ENCODE measurements at regions not wholly inside any gene's neighbourhood (a gene's known extent, or its start where the extent isn't known, plus 50 kb on each side); places are given as distances from the start of the nearest gene placed in this dataset.

DNA sequence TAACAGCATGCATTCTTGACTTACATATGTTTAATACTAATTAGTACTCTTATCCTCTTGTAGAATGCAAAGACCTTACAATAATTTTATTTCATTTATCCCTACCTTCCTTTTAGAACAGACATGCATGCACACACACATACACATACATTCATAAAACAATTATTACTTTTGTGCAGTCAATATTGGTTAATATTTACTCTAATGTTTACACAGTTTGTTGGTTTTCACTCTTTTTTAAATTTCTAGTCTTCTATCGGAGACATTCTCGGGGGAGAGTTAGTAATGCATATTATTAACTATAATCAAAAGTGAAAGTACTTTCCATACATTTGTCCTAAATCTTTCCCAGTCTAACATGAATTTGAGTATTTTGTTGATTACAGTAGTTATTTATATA lies 317.7 kb upstream of the DPH6 start:
- WGBS, result 94% methylated on average over 2 of the region's 2 CpGs
- H3K27ac ChIP-seq (ENCODE audit: low read depth), result no peak overlapping the region
- H3K36me3 ChIP-seq (ENCODE audit: insufficient read depth), result no peaks in the 10 kb centered on the region
- H3K4me1 ChIP-seq (ENCODE audit: insufficient read depth), result no peaks in the 10 kb centered on the region
- no peak for DNase-seq (ENCODE audit: extremely low spot score)
- no peak overlapping the region for H3K4me3 ChIP-seq (ENCODE audit: low read depth, low read length)

DNA sequence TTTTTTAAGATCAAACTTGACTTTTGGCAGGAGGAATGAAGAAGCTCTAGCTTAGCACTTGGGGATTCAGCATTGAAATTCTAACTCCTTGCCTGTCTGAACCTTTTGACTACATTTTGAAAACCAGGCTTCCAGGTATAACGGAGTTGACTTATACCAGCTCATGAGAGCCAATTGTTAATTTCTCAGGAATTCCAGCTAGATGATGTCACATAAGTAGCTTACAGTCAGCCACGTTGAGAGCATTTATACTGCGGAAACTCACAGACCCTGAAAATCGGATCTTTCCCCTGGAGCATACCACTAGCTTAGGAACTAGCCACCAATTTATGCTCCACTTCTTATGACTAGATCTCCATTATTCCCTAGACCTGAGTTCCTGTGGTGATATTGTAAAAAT lies 321.4 kb upstream of the DPH6 start:
- 87% methylated on average over 4 of the region's 4 CpGs for WGBS
- no peak overlapping the region for H3K4me3 ChIP-seq (ENCODE audit: low read depth, low read length)
- DNase-seq (ENCODE audit: extremely low spot score), result no peak

DNA sequence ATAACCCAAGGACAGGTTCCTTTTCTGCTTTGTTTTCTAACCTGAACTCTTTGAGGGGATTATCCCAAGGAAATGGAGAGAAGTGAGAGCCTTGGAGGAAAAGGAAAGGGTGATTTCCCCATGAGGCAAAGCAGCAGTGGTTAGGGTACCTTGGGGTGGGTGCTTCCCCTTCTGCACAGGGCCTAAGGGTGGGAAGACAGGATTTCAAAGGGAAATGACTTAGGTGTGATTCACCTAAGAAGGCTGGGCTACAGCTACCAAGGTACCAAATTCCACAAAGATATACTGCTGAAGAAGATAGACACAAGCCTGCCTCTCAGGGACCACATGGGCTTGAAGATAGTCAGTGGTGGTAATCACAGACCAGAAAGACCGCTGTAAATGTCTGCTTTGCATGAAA lies 325.3 kb upstream of the DPH6 start:
- no peak overlapping the region for H3K27ac ChIP-seq (ENCODE audit: low read depth)
- H3K4me3 ChIP-seq (ENCODE audit: low read depth, low read length), result no peak overlapping the region
- no peak for DNase-seq (ENCODE audit: extremely low spot score)
- H3K4me1 ChIP-seq (ENCODE audit: insufficient read depth), result no peaks in the 10 kb centered on the region
- H3K36me3 ChIP-seq (ENCODE audit: insufficient read depth), result no peaks in the 10 kb centered on the region
- WGBS, result 92% methylated on average over 1 of the region's 1 CpG

More for the DNA sequence above, 321.4 kb upstream of the DPH6 start:
- H3K4me1 ChIP-seq (ENCODE audit: insufficient read depth), result no peaks in the 10 kb centered on the region
- no peaks in the 10 kb centered on the region for H3K36me3 ChIP-seq (ENCODE audit: insufficient read depth)
- no peak overlapping the region for H3K27ac ChIP-seq (ENCODE audit: low read depth)

DNA sequence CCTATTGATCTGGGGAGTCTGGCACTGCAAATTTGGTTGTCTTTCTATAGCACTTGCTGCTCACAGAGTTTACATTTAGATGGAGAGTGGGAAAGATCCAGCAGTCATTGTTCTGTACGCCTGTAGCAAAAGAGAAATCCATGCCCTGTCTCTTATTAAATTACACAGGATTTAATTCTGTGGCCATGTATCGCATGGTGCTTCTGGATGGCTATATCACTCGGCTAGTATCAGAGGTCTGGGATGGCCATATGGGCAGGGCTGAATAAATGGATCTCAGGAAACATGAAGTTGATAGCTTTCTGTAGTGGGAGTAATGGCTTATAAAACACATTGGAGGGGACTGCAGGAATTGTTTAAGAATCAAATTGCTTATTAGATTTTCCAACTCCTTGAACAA lies 325.8 kb upstream of the DPH6 start:
- H3K4me1 ChIP-seq (ENCODE audit: insufficient read depth), result no peaks in the 10 kb centered on the region
- H3K36me3 ChIP-seq (ENCODE audit: insufficient read depth), result no peaks in the 10 kb centered on the region
- DNase-seq (ENCODE audit: extremely low spot score), result no peak
- WGBS, result 95% methylated on average over 3 of the region's 3 CpGs
- H3K27ac ChIP-seq (ENCODE audit: low read depth), result no peak overlapping the region
- no peak overlapping the region for H3K4me3 ChIP-seq (ENCODE audit: low read depth, low read length)

DNA sequence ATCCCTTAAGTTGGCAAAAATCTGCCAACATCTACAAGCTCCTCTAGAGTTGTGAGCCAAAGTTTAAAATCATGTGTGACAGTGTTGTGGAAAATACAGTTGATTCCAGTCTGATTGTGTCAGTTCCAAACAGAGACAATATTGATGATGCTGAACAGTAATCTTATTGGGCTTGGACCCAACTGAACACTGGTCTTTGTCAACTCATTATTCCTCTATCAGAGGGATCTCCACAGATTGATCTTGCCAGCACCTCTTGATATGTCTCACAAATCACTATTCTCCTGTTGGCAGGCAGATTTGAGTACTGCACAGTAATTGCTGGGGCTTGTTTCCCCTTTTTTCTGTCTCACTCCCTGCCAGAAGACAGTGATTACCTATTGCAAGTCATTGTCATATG lies 326.6 kb upstream of the DPH6 start:
- H3K4me1 ChIP-seq (ENCODE audit: insufficient read depth), result no peaks in the 10 kb centered on the region
- no peaks in the 10 kb centered on the region for H3K36me3 ChIP-seq (ENCODE audit: insufficient read depth)
- DNase-seq (ENCODE audit: extremely low spot score), result no peak

DNA sequence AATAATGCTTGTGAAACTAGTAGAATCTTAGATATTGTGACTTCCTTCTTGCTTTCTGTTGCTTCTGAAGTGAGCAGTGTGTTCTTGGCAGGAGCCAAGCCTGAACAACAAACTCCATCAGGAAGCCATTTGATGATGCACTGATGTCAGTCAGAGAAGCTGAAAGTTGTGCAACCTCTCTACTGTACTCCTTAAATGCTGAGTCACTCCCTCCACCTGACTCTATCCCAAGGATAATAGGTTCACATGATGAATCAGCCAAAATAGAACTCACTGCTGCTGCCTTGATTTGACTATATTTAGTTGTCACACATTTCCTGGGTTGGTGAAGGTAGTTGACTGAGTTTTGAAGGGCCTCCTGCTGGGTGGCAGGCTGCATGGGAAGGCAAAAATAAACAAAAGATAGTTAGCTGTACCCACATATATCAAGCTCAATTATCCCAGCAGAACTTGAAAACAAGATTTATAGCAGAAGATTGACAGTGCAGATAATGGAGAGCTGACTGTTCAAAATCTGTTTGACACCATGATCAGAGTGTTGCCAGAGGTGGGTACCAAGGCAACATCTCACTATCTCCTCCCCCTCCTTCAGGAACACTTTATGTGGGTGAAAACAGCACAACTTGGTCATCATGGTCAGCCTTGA lies 328.4 kb upstream of the DPH6 start:
- Histone ChIP-seq H3K36me3 (ENCODE audit: insufficient read depth) (no peaks in the 10 kb centered on the region), H3K27ac (ENCODE audit: low read depth) (no peak overlapping the region)
- DNase-seq (ENCODE audit: extremely low spot score), result no peak

More for the DNA sequence above, 326.6 kb upstream of the DPH6 start:
- no peak overlapping the region for H3K27ac ChIP-seq (ENCODE audit: low read depth)
- H3K4me3 ChIP-seq (ENCODE audit: low read depth, low read length), result no peak overlapping the region

DNA sequence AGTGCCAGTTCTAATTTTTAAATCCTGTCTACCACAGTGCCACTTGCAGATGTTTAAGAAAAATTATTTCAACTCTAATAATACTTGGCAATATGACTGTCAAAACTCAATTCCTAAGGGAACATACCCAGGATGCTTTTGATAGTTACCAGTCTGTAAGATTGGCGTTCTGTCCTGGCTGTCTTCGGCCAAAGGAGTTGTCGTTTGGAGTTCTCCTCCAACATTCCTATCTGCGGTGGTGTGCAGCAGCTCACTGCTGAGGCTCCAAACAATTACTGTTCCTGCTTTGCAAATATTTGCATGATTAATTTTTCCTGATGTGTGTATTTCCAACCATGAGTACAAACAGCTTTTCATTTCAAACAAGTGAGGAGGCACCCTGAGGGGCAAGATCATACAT lies 330.8 kb upstream of the DPH6 start:
- DNase-seq (ENCODE audit: extremely low spot score), result no peak
- 49% methylated on average over 4 of the region's 4 CpGs for WGBS
- H3K36me3 ChIP-seq (ENCODE audit: insufficient read depth), result no peaks in the 10 kb centered on the region
- no peak overlapping the region for H3K4me3 ChIP-seq (ENCODE audit: low read depth, low read length)
- no peak overlapping the region for H3K27ac ChIP-seq (ENCODE audit: low read depth)
- no peaks in the 10 kb centered on the region for H3K4me1 ChIP-seq (ENCODE audit: insufficient read depth)

More for the DNA sequence above, 328.4 kb upstream of the DPH6 start:
- no peak overlapping the region for H3K4me3 ChIP-seq (ENCODE audit: low read depth, low read length)
- no peaks in the 10 kb centered on the region for H3K4me1 ChIP-seq (ENCODE audit: insufficient read depth)

DNA sequence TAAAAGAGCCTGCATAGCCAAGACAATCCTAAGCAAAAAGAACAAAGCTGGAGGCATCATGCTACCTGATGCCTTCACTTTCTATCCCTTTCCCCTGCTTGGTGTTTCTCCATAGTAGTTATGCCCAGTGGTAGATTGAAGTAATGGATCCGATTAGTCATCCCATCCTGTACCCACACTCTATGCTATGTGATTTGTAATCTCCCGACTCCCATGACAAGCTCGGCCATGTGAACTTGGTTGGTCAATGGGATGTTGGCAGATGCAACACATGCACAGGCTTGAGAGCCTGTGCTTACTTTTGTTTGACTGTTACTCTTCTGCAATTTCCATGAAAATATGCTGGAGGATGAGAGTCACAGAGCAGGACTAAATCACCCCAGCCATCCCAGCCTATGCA lies 334.9 kb upstream of the DPH6 start:
- H3K27ac ChIP-seq (ENCODE audit: low read depth), result no peak overlapping the region
- H3K36me3 ChIP-seq (ENCODE audit: insufficient read depth), result no peaks in the 10 kb centered on the region
- no peak for DNase-seq (ENCODE audit: extremely low spot score)
- no peaks in the 10 kb centered on the region for H3K4me1 ChIP-seq (ENCODE audit: insufficient read depth)
- 98% methylated on average over 3 of the region's 3 CpGs for WGBS
- H3K4me3 ChIP-seq (ENCODE audit: low read depth, low read length), result no peak overlapping the region

DNA sequence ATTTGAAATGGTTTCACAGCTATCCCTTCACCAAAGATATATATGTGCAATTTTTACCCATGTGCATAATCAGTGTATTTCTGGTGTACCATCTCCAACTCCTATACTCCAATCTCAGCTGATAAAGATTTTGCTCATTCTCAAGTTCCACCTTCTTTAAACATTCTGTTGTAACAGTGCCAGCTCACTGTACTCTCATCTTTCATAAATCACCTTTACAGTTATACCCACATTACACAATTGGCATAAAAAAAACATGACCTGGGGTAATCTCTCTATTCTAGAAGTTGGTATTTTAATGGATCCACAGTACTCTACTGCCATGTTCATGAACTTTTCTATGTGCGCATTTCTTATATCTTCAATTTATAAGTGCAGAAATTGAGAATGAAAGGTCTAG lies 339.9 kb upstream of the DPH6 start:
- WGBS, result 96% methylated on average over 1 of the region's 1 CpG
- no peak overlapping the region for H3K4me3 ChIP-seq (ENCODE audit: low read depth, low read length)
- no peak overlapping the region for H3K27ac ChIP-seq (ENCODE audit: low read depth)
- H3K36me3 ChIP-seq (ENCODE audit: insufficient read depth), result no peaks in the 10 kb centered on the region
- no peaks in the 10 kb centered on the region for H3K4me1 ChIP-seq (ENCODE audit: insufficient read depth)
- DNase-seq (ENCODE audit: extremely low spot score), result no peak

DNA sequence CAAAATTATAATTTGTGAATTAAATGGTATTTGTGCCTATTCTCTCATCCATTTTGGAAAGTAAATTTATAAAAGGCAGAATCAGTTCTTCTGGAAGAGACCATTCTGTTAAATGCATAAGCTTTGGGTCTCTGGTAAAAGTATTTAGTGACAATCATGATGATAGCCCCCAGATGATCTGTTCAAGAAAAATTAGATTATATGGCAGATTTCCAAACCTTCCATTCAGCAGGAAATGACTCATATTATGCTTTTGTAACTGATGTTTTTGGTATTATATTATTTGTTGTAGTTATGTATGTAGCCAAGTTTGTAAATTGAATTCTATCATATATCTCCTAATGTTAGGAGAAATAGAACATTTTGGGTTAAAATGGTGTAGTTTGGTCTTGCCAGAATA lies 340.8 kb upstream of the DPH6 start:
- Histone ChIP-seq H3K27ac (ENCODE audit: low read depth) (no peak overlapping the region), H3K4me3 (ENCODE audit: low read depth, low read length) (no peak overlapping the region), H3K36me3 (ENCODE audit: insufficient read depth) (no peaks in the 10 kb centered on the region), H3K4me1 (ENCODE audit: insufficient read depth) (no peaks in the 10 kb centered on the region)
- no peak for DNase-seq (ENCODE audit: extremely low spot score)

DNA sequence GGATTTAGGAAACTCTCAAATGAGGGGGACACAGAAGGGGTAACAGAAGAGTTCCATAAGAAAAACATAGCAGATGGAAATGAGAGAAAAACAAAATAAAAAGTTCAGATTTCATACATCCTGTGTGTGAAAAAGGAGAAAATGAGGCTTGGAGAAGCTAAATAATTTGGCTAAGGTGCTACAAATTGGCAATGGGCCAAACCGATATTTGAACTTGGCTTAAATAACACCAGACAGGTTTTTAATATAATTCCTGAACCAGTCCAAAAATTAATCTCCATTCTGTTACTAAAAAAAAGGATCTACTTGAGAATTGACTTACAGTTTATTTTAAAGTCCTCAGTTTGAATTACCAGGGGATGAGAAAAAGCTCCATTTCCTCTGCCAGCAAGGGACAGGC lies 342.9 kb upstream of the DPH6 start:
- Histone ChIP-seq H3K36me3 (ENCODE audit: insufficient read depth) (no peaks in the 10 kb centered on the region), H3K27ac (ENCODE audit: low read depth) (no peak overlapping the region), H3K4me3 (ENCODE audit: low read depth, low read length) (no peak overlapping the region), H3K4me1 (ENCODE audit: insufficient read depth) (no peaks in the 10 kb centered on the region)
- WGBS, result 77% methylated on average over 1 of the region's 1 CpG
- no peak for DNase-seq (ENCODE audit: extremely low spot score)

DNA sequence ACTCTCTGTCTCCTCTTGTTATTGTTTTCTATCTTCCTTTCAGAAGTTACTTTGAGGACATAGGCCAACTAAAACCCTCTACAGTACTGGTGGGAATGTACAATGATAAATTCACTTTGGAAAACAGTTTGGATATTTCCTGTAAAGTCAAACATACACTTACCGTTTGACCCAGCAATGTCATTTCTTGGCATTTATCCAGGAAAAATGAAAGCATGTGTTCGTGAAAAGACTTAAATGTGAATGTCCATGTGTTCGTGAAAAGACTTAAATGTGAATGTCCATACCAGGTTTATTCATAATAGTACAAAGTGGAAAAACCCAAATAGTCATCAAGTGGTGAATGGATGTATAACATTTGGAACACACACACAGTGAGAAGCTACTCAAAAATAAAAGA lies 361.5 kb upstream of the DPH6 start:
- H3K4me3 ChIP-seq (ENCODE audit: low read depth, low read length), result no peak overlapping the region
- 34% methylated on average over 3 of the region's 3 CpGs for WGBS
- no peaks in the 10 kb centered on the region for H3K4me1 ChIP-seq (ENCODE audit: insufficient read depth)
- DNase-seq (ENCODE audit: extremely low spot score), result no peak
- H3K27ac ChIP-seq (ENCODE audit: low read depth), result no peak overlapping the region
- no peaks in the 10 kb centered on the region for H3K36me3 ChIP-seq (ENCODE audit: insufficient read depth)

DNA sequence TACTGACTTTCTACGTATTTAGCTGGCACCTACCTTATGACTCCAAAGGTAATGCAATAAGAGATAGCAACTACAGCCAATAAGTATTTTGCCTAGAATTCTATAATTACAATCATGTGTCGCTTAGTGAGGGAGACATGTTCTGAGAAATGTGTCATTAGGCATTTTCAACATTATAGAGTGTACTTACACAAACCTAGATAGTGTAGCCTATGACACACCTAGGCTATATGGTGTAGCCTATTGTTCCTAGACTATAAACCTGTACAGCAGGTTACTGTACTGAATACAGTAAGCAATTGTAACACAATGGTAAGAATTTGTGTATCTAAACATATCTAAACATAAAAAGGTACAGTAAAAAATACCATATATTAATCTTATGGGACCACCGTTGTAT lies 363.4 kb upstream of the DPH6 start:
- H3K4me1 ChIP-seq (ENCODE audit: insufficient read depth), result no peaks in the 10 kb centered on the region
- no peak overlapping the region for H3K4me3 ChIP-seq (ENCODE audit: low read depth, low read length)
- DNase-seq (ENCODE audit: extremely low spot score), result no peak
- 92% methylated on average over 3 of the region's 3 CpGs for WGBS
- no peak overlapping the region for H3K27ac ChIP-seq (ENCODE audit: low read depth)
- no peaks in the 10 kb centered on the region for H3K36me3 ChIP-seq (ENCODE audit: insufficient read depth)

DNA sequence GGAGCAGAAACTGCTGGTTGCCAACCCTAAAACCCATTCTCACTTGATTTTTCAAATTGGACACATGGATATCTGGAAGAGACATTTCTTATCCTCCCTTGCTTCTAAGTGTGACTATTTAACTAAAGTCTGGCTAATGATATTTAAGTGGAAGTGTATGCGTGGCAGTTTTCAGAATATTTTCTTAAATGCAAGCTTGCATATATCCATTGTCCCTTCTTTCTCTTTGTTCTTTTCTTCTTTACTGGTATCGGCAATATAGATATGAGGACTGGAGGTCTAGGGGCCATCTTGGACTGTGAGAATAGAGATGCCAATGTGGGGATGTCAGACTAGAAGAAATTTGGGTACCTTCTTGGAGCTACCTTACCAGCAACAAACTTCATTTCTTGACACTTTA lies 364.3 kb upstream of the DPH6 start:
- 95% methylated on average over 2 of the region's 2 CpGs for WGBS
- no peak overlapping the region for H3K27ac ChIP-seq (ENCODE audit: low read depth)
- no peaks in the 10 kb centered on the region for H3K4me1 ChIP-seq (ENCODE audit: insufficient read depth)
- H3K36me3 ChIP-seq (ENCODE audit: insufficient read depth), result no peaks in the 10 kb centered on the region
- no peak overlapping the region for H3K4me3 ChIP-seq (ENCODE audit: low read depth, low read length)
- no peak for DNase-seq (ENCODE audit: extremely low spot score)

Data from urinary bladder (tissue), 3 donors.